ENCODE measurements at regions not wholly inside any gene's neighbourhood (a gene's known extent, or its start where the extent isn't known, plus 50 kb on each side); places are given as distances from the start of the nearest gene placed in this dataset.
"Not testable (repeated sequence)": the region's sequence is repeated elsewhere in the genome, so short reads cannot be mapped to it uniquely, and the experiment has no call there.

GRCh38 chr15:21267671-21268395 is 172.5 kb downstream of the POTEB3 start:
- H3K4me3 ChIP-seq, result no peak overlapping the region
- H3K27ac Mint-ChIP-seq, result no peak overlapping the region
- H3K4me1 ChIP-seq, result no peaks in the 10 kb centered on the region
- no peaks in the 10 kb centered on the region for H3K79me2 ChIP-seq (ENCODE audit: low read depth)
- H3K4me3 Mint-ChIP-seq, result no peak overlapping the region
- no peak overlapping the region for H2AFZ ChIP-seq (replicated peaks)
- no peak for DNase-seq (ENCODE audit: low spot score)
- no peaks in the 10 kb centered on the region for H3K4me1 Mint-ChIP-seq
- H3K9ac ChIP-seq, result no peak overlapping the region
- H3K36me3 ChIP-seq, result peaks cover 17% of the 10 kb centered on the region
- H3K9me3 ChIP-seq (ENCODE audit: low read depth), result peaks cover 91% of the 10 kb centered on the region
- TF ChIP-seq EZH2 (IDR thresholded peaks at IDR 0.05), result no peak
- TF ChIP-seq EZH2phosphoT487 (IDR thresholded peaks at IDR 0.05), result no peak
- TF ChIP-seq CTCF (IDR thresholded peaks at IDR 0.05), result no peak
- H3K36me3 Mint-ChIP-seq, result no peaks in the 10 kb centered on the region
- H3F3A ChIP-seq (ENCODE audit: low read depth), result no peaks in the 10 kb centered on the region
- H3K9me3 Mint-ChIP-seq, result peaks cover 43% of the 10 kb centered on the region
- H4K20me1 ChIP-seq (ENCODE audit: low read depth), result no peaks in the 10 kb centered on the region
- no peak overlapping the region for H3K27ac ChIP-seq
- no peaks in the 10 kb centered on the region for H3K27me3 ChIP-seq
- H3K4me2 ChIP-seq, result no peak overlapping the region
- no peaks in the 10 kb centered on the region for H3K27me3 Mint-ChIP-seq (ENCODE audit: insufficient read depth, low read depth)

GRCh38 chr15:21267226-21267625 is 173.1 kb downstream of the POTEB3 start:
- peaks cover 4% of the 10 kb centered on the region for H3K36me3 Mint-ChIP-seq

GRCh38 chr15:21265628-21266027 is 174.7 kb downstream of the POTEB3 start:
- not testable (repeated sequence) for H3K4me3 Mint-ChIP-seq; H3K4me3 ChIP-seq; H3K27me3 ChIP-seq; H3K36me3 Mint-ChIP-seq; H3F3A ChIP-seq (ENCODE audit: low read depth); H4K20me1 ChIP-seq (ENCODE audit: low read depth); H3K27me3 Mint-ChIP-seq (ENCODE audit: insufficient read depth, low read depth); H3K27ac ChIP-seq; H3K27ac Mint-ChIP-seq; H3K79me2 ChIP-seq (ENCODE audit: low read depth); H3K9ac ChIP-seq; DNase-seq (ENCODE audit: low spot score); H3K4me1 ChIP-seq; H3K4me1 Mint-ChIP-seq; H3K4me2 ChIP-seq; H2AFZ ChIP-seq (replicated peaks)
- H3K9me3 Mint-ChIP-seq, result peaks cover 54% of the 10 kb centered on the region
- peaks cover 92% of the 10 kb centered on the region for H3K9me3 ChIP-seq (ENCODE audit: low read depth)
- peaks cover 17% of the 10 kb centered on the region for H3K36me3 ChIP-seq

More at GRCh38 chr15:21267226-21267625, 173.1 kb downstream of the POTEB3 start:
- H3K27ac ChIP-seq, result no peak overlapping the region
- Mint-ChIP-seq H3K4me1 (no peaks in the 10 kb centered on the region), H3K4me3 (no peak overlapping the region), H3K27ac (no peak overlapping the region), H3K9me3 (peaks cover 45% of the 10 kb centered on the region), H3K27me3 (ENCODE audit: insufficient read depth, low read depth) (peaks cover 3% of the 10 kb centered on the region)
- no peaks in the 10 kb centered on the region for H3F3A ChIP-seq (ENCODE audit: low read depth)
- no peak overlapping the region for H3K4me3 ChIP-seq
- H3K4me1 ChIP-seq, result no peaks in the 10 kb centered on the region
- peaks cover 92% of the 10 kb centered on the region for H3K9me3 ChIP-seq (ENCODE audit: low read depth)
- no peak for DNase-seq (ENCODE audit: low spot score)
- H2AFZ ChIP-seq (replicated peaks), result no peak overlapping the region
- peaks cover 17% of the 10 kb centered on the region for H3K36me3 ChIP-seq
- TF ChIP-seq CTCF (IDR thresholded peaks at IDR 0.05) (no peak), EZH2phosphoT487 (IDR thresholded peaks at IDR 0.05) (no peak), EZH2 (IDR thresholded peaks at IDR 0.05) (no peak)
- no peaks in the 10 kb centered on the region for H3K27me3 ChIP-seq
- H3K9ac ChIP-seq, result no peak overlapping the region
- H4K20me1 ChIP-seq (ENCODE audit: low read depth), result no peaks in the 10 kb centered on the region
- H3K79me2 ChIP-seq (ENCODE audit: low read depth), result no peaks in the 10 kb centered on the region
- no peak overlapping the region for H3K4me2 ChIP-seq

- no peak overlapping the region for H3K4me3 ChIP-seq
- no peak overlapping the region for H3K27ac ChIP-seq
- H2AFZ ChIP-seq (replicated peaks), result no peak overlapping the region
- H3K27me3 Mint-ChIP-seq (ENCODE audit: insufficient read depth, low read depth), result peaks cover 8% of the 10 kb centered on the region
- no peak overlapping the region for H3K4me2 ChIP-seq
- H3K79me2 ChIP-seq (ENCODE audit: low read depth), result no peaks in the 10 kb centered on the region
- TF ChIP-seq EZH2 (IDR thresholded peaks at IDR 0.05) (no peak), CTCF (IDR thresholded peaks at IDR 0.05) (no peak), EZH2phosphoT487 (IDR thresholded peaks at IDR 0.05) (no peak)
- no peaks in the 10 kb centered on the region for H4K20me1 ChIP-seq (ENCODE audit: low read depth)
- no peak overlapping the region for H3K27ac Mint-ChIP-seq
- no peaks in the 10 kb centered on the region for H3K27me3 ChIP-seq
- H3K36me3 Mint-ChIP-seq, result peaks cover 4% of the 10 kb centered on the region
- no peak overlapping the region for H3K4me3 Mint-ChIP-seq
- peaks cover 17% of the 10 kb centered on the region for H3K36me3 ChIP-seq
- peaks cover 92% of the 10 kb centered on the region for H3K9me3 ChIP-seq (ENCODE audit: low read depth)
- H3K9me3 Mint-ChIP-seq, result peaks cover 55% of the 10 kb centered on the region
- H3K9ac ChIP-seq, result no peak overlapping the region
- no peaks in the 10 kb centered on the region for H3K4me1 Mint-ChIP-seq
- no peaks in the 10 kb centered on the region for H3K4me1 ChIP-seq
- H3F3A ChIP-seq (ENCODE audit: low read depth), result no peaks in the 10 kb centered on the region
- DNase-seq (ENCODE audit: low spot score), result no peak
Measured at GRCh38 chr15:21262851-21263425, 177.4 kb downstream of the POTEB3 start.

All from neural progenitor cell (in vitro differentiated cells).